AG09319 (cell line): ENCODE measurements at regions not wholly inside any gene's neighbourhood (a gene's known extent, or its start where the extent isn't known, plus 50 kb on each side); places are given as distances from the start of the nearest gene placed in this dataset.

ENCODE experiments used
- DNase-seq: peaks from one replicate; pipeline ENCODE4 v3.0.0-alpha.2; 2010; ENCODE audit warnings: low read depth; ENCODE audit errors: extremely low read depth
- TF ChIP-seq, protein P1 (sequence below): IDR thresholded peaks from 2 replicates; pipeline ENCODE4 v1.5.1; 2011; ENCODE audit warnings: low read depth, mild to moderate bottlenecking, inconsistent platforms, low read length, moderate library complexity

DNA sequence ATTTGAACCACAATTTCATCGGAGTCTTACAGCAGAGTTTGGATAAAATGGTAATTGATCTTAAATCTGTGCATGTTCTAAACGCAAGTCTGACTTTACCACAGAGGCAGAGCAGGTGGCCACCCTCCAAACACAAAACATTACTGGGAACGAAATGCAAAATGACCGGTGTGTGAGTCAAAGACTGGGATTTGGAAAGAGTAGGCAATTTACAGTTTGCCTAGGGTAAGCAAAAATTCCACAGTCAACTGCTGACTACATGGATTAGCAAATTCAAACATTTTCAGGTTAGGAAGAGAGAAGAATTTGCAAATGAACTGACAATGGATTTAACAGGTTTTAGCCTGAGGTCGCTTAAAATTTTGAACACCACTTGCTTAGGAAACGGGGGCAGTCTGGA is 444.4 kb downstream of the HDGFL1 start:
- TF ChIP-seq, protein P1, sequence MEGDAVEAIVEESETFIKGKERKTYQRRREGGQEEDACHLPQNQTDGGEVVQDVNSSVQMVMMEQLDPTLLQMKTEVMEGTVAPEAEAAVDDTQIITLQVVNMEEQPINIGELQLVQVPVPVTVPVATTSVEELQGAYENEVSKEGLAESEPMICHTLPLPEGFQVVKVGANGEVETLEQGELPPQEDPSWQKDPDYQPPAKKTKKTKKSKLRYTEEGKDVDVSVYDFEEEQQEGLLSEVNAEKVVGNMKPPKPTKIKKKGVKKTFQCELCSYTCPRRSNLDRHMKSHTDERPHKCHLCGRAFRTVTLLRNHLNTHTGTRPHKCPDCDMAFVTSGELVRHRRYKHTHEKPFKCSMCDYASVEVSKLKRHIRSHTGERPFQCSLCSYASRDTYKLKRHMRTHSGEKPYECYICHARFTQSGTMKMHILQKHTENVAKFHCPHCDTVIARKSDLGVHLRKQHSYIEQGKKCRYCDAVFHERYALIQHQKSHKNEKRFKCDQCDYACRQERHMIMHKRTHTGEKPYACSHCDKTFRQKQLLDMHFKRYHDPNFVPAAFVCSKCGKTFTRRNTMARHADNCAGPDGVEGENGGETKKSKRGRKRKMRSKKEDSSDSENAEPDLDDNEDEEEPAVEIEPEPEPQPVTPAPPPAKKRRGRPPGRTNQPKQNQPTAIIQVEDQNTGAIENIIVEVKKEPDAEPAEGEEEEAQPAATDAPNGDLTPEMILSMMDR = no peak
- DNase-seq = no peak

DNA sequence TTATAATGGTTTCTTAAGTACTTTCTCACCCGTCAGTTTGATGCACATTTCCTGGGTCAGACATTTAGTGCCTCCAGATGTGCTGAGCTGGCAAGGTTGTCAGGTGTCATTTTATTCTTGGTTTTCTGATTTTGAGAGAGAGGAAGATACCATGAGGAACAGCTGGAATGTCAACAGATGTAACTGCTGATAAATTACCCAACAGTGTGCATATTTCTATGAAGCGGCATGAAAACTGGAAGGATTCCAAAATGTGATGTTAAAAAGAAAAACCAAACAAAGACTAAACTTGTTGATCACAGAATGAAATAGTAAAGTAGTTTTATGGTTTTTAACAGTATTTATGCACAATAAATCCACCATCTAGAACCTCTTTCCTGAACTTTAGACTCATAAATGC is 447.3 kb downstream of the HDGFL1 start:
- DNase-seq = no peak
- TF ChIP-seq, protein P1 = no peak

DNA sequence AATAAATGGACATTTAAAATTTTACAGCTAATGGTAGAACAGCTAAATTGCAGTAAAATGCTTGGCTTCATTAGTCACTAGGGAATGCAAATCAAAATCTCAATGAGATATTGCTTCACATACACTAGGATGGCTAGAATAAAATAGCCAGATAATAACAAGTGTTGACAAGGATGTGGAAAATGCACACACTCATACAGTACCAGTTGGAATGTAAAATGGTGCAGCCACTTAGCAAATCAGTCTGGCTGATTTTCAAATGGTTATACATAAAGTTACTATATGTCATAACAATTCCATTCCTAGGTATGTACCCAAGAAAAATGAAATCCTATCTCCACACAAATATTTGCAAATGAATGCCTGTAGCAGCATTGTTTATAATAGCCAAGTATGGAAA is 452.1 kb downstream of the HDGFL1 start:
- no peak for DNase-seq
- TF ChIP-seq, protein P1 = no peak

DNA sequence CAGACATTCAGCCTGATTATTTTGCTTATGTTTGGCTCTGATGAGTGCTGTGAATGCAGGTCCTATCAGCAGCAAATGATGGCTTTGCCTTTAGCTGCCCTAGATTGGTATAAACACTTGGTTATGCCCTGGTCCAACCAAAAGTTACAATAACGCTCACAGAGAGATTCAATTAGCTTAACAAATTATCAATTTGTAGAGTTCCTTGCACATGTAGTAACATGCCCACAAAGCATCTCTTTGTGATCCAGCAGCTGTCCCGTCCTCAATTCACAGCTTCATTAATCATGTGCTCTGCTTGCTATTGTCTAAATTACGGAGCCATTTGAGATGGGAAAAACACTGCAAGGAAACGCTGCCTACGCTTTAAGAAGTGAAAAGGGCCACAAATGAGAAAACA is 457.9 kb downstream of the HDGFL1 start:
- no peak for DNase-seq
- TF ChIP-seq, protein P1 = no peak

DNA sequence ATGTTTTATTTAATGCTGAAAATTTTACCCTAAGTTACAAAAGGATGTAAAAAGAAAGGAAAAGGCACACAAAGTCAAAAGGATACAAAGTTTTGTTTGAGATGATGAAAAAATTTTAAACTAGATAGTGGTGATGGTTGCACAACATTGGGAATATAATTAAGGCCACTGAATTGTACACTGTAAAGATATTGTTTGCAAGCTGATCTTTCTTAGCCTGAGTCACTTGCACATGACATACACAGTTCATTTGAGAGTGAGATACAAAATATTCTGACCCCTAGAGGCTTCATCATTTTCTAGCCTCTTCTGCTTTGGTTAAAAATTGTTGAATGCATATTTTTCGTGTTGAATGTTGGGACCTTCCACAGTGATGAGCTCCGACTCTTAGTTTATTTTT is 462.6 kb downstream of the HDGFL1 start:
- peak; percentile 3 for DNase-seq
- TF ChIP-seq, protein P1 = peak; percentile 6; the same call in 1 of the 2 replicates

DNA sequence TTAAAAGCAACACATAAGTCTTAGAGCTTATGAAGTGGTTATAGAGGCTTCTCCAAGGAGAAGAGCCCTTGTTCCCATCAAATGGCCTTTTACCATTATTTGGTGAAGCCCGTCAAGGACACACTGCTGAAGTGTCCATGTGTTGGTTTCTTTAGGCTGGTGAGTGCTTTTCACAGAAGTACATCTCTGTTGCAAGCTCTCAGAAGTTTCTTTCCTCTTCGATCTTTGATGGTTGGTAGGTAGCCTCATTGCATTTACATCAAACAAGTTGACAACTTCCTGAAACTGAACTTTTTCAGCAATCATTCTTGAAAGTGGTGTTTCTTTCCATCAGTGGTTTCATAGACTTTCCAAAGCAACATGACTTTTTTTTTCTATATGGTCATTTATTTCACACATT is 465.6 kb downstream of the HDGFL1 start:
- TF ChIP-seq, protein P1 = no peak
- no peak for DNase-seq

DNA sequence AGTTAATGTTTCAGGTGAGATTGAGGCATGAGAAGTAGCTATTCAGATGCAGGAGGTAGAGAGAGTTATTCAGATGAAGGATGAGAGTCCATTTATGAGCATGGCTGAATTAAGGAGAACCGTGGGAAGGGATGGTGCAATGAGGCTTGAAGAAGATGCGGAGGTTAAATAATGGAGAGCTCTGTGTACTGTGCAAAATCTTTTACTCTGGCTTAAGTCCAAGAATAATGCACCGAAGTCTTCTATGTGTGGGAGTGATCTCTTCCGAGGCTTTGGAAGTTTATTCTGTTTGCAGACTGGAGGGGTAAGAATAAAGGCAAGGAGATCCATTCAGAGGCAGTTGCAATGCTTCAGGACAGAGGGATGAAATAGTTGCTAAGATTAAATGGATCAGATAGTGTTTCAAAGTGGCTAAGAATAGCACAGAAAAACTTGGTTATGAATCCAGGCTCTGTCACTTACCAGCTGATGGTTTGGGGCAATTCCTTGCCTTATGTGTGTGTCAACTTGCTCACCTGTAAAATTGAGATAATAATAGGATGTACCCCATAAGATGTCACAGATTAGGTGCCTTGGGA is 467.1 kb downstream of the HDGFL1 start:
- no peak for DNase-seq
- TF ChIP-seq, protein P1 = no peak
